ENCODE measurements at regions not wholly inside any gene's neighbourhood (a gene's known extent, or its start where the extent isn't known, plus 50 kb on each side); places are given as distances from the start of the nearest gene placed in this dataset.
"Not testable (repeated sequence)": the region's sequence is repeated elsewhere in the genome, so short reads cannot be mapped to it uniquely, and the experiment has no call there.

- Histone ChIP-seq H3K27ac (no peak overlapping the region), H3K36me3 (no peaks in the 10 kb centered on the region), H3K9me3 (ENCODE audit: severe bottlenecking) (peaks cover 4% of the 10 kb centered on the region), H3K4me3 (ENCODE audit: low read depth, low read length) (no peak overlapping the region), H3K27me3 (ENCODE audit: insufficient read depth, low read depth, severe bottlenecking) (no peaks in the 10 kb centered on the region)
- no peak for TF ChIP-seq CTCF (IDR thresholded peaks at IDR 0.05; ENCODE audit: low read depth, low read length)
- no peak for DNase-seq
Observed at GRCh38 chrX:6961286-6962005, 186.1 kb upstream of the STS start.

GRCh38 chrX:6959006-6959405 is 188.5 kb upstream of the STS start:
- Histone ChIP-seq H3K27me3 (ENCODE audit: insufficient read depth, low read depth, severe bottlenecking) (no peaks in the 10 kb centered on the region), H3K27ac (no peak overlapping the region), H3K36me3 (no peaks in the 10 kb centered on the region), H3K9me3 (ENCODE audit: severe bottlenecking) (peaks cover 4% of the 10 kb centered on the region), H3K4me3 (ENCODE audit: low read depth, low read length) (no peak overlapping the region)
- no peak for DNase-seq
- no peak for TF ChIP-seq CTCF (IDR thresholded peaks at IDR 0.05; ENCODE audit: low read depth, low read length)

- H3K4me3 ChIP-seq (ENCODE audit: low read depth, low read length): no peak overlapping the region
- H3K27me3 ChIP-seq (ENCODE audit: insufficient read depth, low read depth, severe bottlenecking): no peaks in the 10 kb centered on the region
- no peaks in the 10 kb centered on the region for H3K9me3 ChIP-seq (ENCODE audit: severe bottlenecking)
- H3K36me3 ChIP-seq: no peaks in the 10 kb centered on the region
- TF ChIP-seq CTCF (IDR thresholded peaks at IDR 0.05; ENCODE audit: low read depth, low read length): no peak
- no peak overlapping the region for H3K27ac ChIP-seq
- no peak for DNase-seq
Observed at GRCh38 chrX:6954836-6955235, 192.7 kb upstream of the STS start.

- Histone ChIP-seq H3K36me3 (no peaks in the 10 kb centered on the region), H3K27me3 (ENCODE audit: insufficient read depth, low read depth, severe bottlenecking) (no peaks in the 10 kb centered on the region), H3K9me3 (ENCODE audit: severe bottlenecking) (no peaks in the 10 kb centered on the region), H3K4me3 (ENCODE audit: low read depth, low read length) (no peak overlapping the region), H3K27ac (no peak overlapping the region)
- no peak for DNase-seq
- no peak for TF ChIP-seq CTCF (IDR thresholded peaks at IDR 0.05; ENCODE audit: low read depth, low read length)
Observed at GRCh38 chrX:6946168-6946567, 201.3 kb upstream of the STS start.

GRCh38 chrX:6941041-6941440 is 206.5 kb upstream of the STS start:
- no peak for TF ChIP-seq CTCF (IDR thresholded peaks at IDR 0.05; ENCODE audit: low read depth, low read length)
- no peaks in the 10 kb centered on the region for H3K9me3 ChIP-seq (ENCODE audit: severe bottlenecking)
- H3K27ac ChIP-seq: no peak overlapping the region
- no peak overlapping the region for H3K4me3 ChIP-seq (ENCODE audit: low read depth, low read length)
- no peak for DNase-seq
- no peaks in the 10 kb centered on the region for H3K36me3 ChIP-seq
- H3K27me3 ChIP-seq (ENCODE audit: insufficient read depth, low read depth, severe bottlenecking): no peaks in the 10 kb centered on the region

GRCh38 chrX:6932942-6933341 is 214.6 kb upstream of the STS start:
- not testable (repeated sequence) for H3K36me3 ChIP-seq; H3K27me3 ChIP-seq (ENCODE audit: insufficient read depth, low read depth, severe bottlenecking); H3K4me3 ChIP-seq (ENCODE audit: low read depth, low read length); DNase-seq; H3K9me3 ChIP-seq (ENCODE audit: severe bottlenecking); H3K27ac ChIP-seq
